Endothelial cell of umbilical vein (primary cell): ENCODE measurements at regions not wholly inside any gene's neighbourhood (a gene's known extent, or its start where the extent isn't known, plus 50 kb on each side); places are given as distances from the start of the nearest gene placed in this dataset.

Experiments used
- BruUV-seq: library from RNA; stranded (reverse); fragments of 400-500 nt; replicated peaks from 2 replicates; lab custom pipeline; 2021; lab: Mats Ljungman, UMichigan
- CTCF ChIA-PET: fragments of 300-600, 350-600 bp; sonication (Branson Sonifier 250); formaldehyde crosslinking; loops from one replicate; lab custom pipeline; 2021; ENCODE audit warnings: antibody characterized with exemption, inconsistent platforms; lab: Charles Lee
- POLR2A ChIA-PET: fragments of 300-600, 350-600 bp; sonication (Branson Sonifier 250); formaldehyde crosslinking; loops from one replicate; lab custom pipeline; 2021; ENCODE audit warnings: antibody characterized with exemption, inconsistent platforms; lab: Charles Lee
- DNase-seq: peaks from one replicate; pipeline ENCODE4 v3.0.0-alpha.2; 2011; ENCODE audit warnings: low read depth, low spot score
- FAIRE-seq: peaks from 2 replicates; lab custom pipeline; 2011; peaks lifted over from hg19 to GRCh38; lab: Jason Lieb, UNC
- H2AFZ ChIP-seq: 2 replicates; pipeline ENCODE4 v1.6.0; 2012; ENCODE audit warnings: low read depth, low read length, control low read depth, inconsistent platforms
- H3K27ac ChIP-seq: 2 replicates; pipeline ENCODE4 v1.5.1; 2011; ENCODE audit warnings: low read depth, mild to moderate bottlenecking, control low read depth, low read length, moderate library complexity; ENCODE audit not compliant: insufficient read depth
- H3K27me3 ChIP-seq, 2 experiments: 2 replicates each; pipeline versions ENCODE4 v1.6.0 to v1.6.1; 2011; ENCODE audit warnings: low read length in 2 of 2, mixed read lengths in 1 of 2; ENCODE audit not compliant: control insufficient read depth in 2 of 2, insufficient read depth in 2 of 2
- H3K36me3 ChIP-seq, 2 experiments: 2 replicates in 1 of 2; 3 replicates in 1 of 2; pipeline ENCODE4 v1.5.1; 2011; ENCODE audit warnings: low read length in 2 of 2, mild to moderate bottlenecking in 1 of 2, moderate library complexity in 1 of 2; ENCODE audit not compliant: control insufficient read depth in 2 of 2, insufficient read depth in 2 of 2; ENCODE audit errors: extremely low read depth in 1 of 2
- H3K4me1 ChIP-seq: 3 replicates; pipeline ENCODE4 v1.5.1; 2011; ENCODE audit warnings: mild to moderate bottlenecking, low read length; ENCODE audit not compliant: control insufficient read depth, insufficient read depth; ENCODE audit errors: extremely low read depth
- H3K4me2 ChIP-seq: 2 replicates; pipeline ENCODE4 v1.6.1; 2011; ENCODE audit warnings: low read length, control low read depth, mixed read lengths; ENCODE audit not compliant: insufficient read depth
- H3K4me3 ChIP-seq, 3 experiments: fragments of 200-600 bp in 1 of 3; sonication (generic), shearing (Covaris generic) in 1 of 3; replicated peaks in 1 of 3; 2 replicates each; pipeline ENCODE4 v1.5.1; 2011 to 2016; ENCODE audit warnings: control low read depth in 3 of 3, low read length in 3 of 3, mild to moderate bottlenecking in 2 of 3, inconsistent platforms in 1 of 3, low read depth in 1 of 3, moderate library complexity in 1 of 3; ENCODE audit not compliant: insufficient read depth in 1 of 3
- H3K79me2 ChIP-seq: 2 replicates; pipeline ENCODE4 v1.6.0; 2012; ENCODE audit warnings: low read length, inconsistent platforms; ENCODE audit not compliant: control insufficient read depth, insufficient read depth
- H3K9ac ChIP-seq: replicated peaks from 2 replicates; pipeline ENCODE3; 2011; ENCODE audit warnings: low read length, control low read depth; ENCODE audit not compliant: insufficient read depth; ENCODE audit errors: extremely low read depth
- H3K9me1 ChIP-seq: replicated peaks from 3 replicates; pipeline ENCODE4 v1.6.0; 2011; ENCODE audit warnings: mild to moderate bottlenecking, low read length; ENCODE audit not compliant: control insufficient read depth, insufficient read depth; ENCODE audit errors: extremely low read depth
- H3K9me3 ChIP-seq: replicated peaks from 2 replicates; pipeline ENCODE4 v1.5.1; 2012; ENCODE audit warnings: low read length, inconsistent platforms; ENCODE audit not compliant: control insufficient read depth, insufficient read depth
- H4K20me1 ChIP-seq: replicated peaks from 2 replicates; pipeline ENCODE3; 2011; ENCODE audit warnings: mild to moderate bottlenecking, low read length; ENCODE audit not compliant: control insufficient read depth, insufficient read depth; ENCODE audit errors: extremely low read depth
- FOS ChIP-seq: IDR thresholded peaks from 2 replicates; pipeline ENCODE4 v1.6.1; 2011; ENCODE audit warnings: mild to moderate bottlenecking, low read length, moderate library complexity, borderline replicate concordance; ENCODE audit not compliant: insufficient read depth
- GATA2 ChIP-seq: IDR thresholded peaks from 2 replicates; pipeline ENCODE4 v1.7.0; 2011; ENCODE audit warnings: low read depth, mild to moderate bottlenecking, moderate library complexity, mixed read lengths, low read length; ENCODE audit not compliant: insufficient read length, insufficient read depth
- MYC ChIP-seq: IDR thresholded peaks from one replicate; pipeline ENCODE4 v1.6.1; 2011; ENCODE audit warnings: mild to moderate bottlenecking, low read depth, low read length
- POLR2A ChIP-seq: IDR thresholded peaks from 2 replicates; pipeline ENCODE4 v1.6.1; 2012; ENCODE audit warnings: low read depth, mild to moderate bottlenecking, control low read depth, low read length
- POLR2AphosphoS5 ChIP-seq: IDR thresholded peaks from 2 replicates; pipeline ENCODE4 v1.6.1; 2012; ENCODE audit warnings: low read depth, mild to moderate bottlenecking, control low read depth, low read length, moderate library complexity; ENCODE audit not compliant: insufficient read depth
- dilution Hi-C: fragments of 300-500 bp; cut with MboI; formaldehyde crosslinking; loops from one replicate; pipeline ENCODE4 v1.15.0; 2019; ENCODE audit warnings: low sequenced_read_pairs; ENCODE audit not compliant: extremely low pct_ligation_motif_present
- intact Hi-C: fragments of 100-400 bp; cut with micrococcal nuclease; formaldehyde crosslinking; loops from one replicate; pipeline ENCODE4 v1.10.0; 2022
- TF ChIP-seq, protein P1 (sequence below): IDR thresholded peaks from 2 replicates; pipeline ENCODE4 v1.6.1; 2011; ENCODE audit not compliant: insufficient read depth, insufficient read length
- TF ChIP-seq, protein P2 (sequence below), 2 donors: IDR thresholded peaks; 1 replicate in 1 of 2; 2 replicates in 1 of 2; pipeline ENCODE4 v1.5.1; 2011; ENCODE audit warnings: low read length in 2 of 2, mild to moderate bottlenecking in 2 of 2, moderate library complexity in 2 of 2, control low read depth in 1 of 2, inconsistent platforms in 1 of 2, low read depth in 1 of 2; ENCODE audit not compliant: insufficient read depth in 1 of 2; ENCODE audit errors: extremely low read depth in 1 of 2

DNA sequence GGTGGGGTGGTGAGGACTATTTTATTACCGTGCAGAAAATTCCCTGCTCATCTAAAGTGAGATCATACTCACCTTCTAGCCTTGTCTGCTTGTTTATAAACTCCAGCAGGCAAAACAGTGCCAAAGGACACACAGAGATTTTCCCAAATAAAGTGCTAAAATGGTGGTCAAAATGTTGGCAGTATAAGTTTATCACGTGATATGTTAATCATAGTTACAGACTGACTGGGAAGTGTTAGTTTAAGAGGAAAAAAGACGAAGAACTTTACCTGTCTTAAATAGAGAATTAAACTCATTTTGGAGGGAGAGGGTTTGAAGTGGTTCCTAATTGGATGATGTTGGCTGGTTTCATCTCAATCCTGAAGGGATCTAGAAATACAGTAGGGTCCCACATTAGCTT, 691.7 kb upstream of the FANCL start:
- no peak for TF ChIP-seq MYC
- TF ChIP-seq, protein P1, sequence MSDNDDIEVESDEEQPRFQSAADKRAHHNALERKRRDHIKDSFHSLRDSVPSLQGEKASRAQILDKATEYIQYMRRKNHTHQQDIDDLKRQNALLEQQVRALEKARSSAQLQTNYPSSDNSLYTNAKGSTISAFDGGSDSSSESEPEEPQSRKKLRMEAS, result no peak
- TF ChIP-seq GATA2, result no peak
- no peak for TF ChIP-seq FOS
- TF ChIP-seq, protein P2, sequence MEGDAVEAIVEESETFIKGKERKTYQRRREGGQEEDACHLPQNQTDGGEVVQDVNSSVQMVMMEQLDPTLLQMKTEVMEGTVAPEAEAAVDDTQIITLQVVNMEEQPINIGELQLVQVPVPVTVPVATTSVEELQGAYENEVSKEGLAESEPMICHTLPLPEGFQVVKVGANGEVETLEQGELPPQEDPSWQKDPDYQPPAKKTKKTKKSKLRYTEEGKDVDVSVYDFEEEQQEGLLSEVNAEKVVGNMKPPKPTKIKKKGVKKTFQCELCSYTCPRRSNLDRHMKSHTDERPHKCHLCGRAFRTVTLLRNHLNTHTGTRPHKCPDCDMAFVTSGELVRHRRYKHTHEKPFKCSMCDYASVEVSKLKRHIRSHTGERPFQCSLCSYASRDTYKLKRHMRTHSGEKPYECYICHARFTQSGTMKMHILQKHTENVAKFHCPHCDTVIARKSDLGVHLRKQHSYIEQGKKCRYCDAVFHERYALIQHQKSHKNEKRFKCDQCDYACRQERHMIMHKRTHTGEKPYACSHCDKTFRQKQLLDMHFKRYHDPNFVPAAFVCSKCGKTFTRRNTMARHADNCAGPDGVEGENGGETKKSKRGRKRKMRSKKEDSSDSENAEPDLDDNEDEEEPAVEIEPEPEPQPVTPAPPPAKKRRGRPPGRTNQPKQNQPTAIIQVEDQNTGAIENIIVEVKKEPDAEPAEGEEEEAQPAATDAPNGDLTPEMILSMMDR (IDR thresholded peaks at IDR 0.05; ENCODE audit: extremely low read depth in 1 of 2, insufficient read depth in 1 of 2, low read depth in 1 of 2, low read length in 2 of 2), result no peak
- TF ChIP-seq POLR2A, result no peak
- no peak for TF ChIP-seq POLR2AphosphoS5

More for the DNA sequence above, 691.7 kb upstream of the FANCL start:
- no peak overlapping the region for H2AFZ ChIP-seq
- POLR2A ChIA-PET, result no interaction called here
- no peak overlapping the region for H3K27ac ChIP-seq
- H3K79me2 ChIP-seq, result no peaks in the 10 kb centered on the region
- CTCF ChIA-PET, result no interaction called here
- DNase-seq, result no peak
- dilution Hi-C loops, result no loop called here
- no peak overlapping the region for H3K4me2 ChIP-seq
- no peaks in the 10 kb centered on the region for H3K9me3 ChIP-seq
- BruUV-seq, result no TSS peak
- intact Hi-C loops, result no loop called here
- H3K27me3 ChIP-seq, result no peaks in the 10 kb centered on the region
- H3K9me1 ChIP-seq, result no peaks in the 10 kb centered on the region
- no peak overlapping the region for H3K9ac ChIP-seq
- no peak overlapping the region for H3K4me3 ChIP-seq
- no peaks in the 10 kb centered on the region for H4K20me1 ChIP-seq
- no peak for FAIRE-seq
- no peaks in the 10 kb centered on the region for H3K36me3 ChIP-seq
- H3K4me1 ChIP-seq, result no peaks in the 10 kb centered on the region
